Myocyte (in vitro differentiated cells): ENCODE measurements at regions not wholly inside any gene's neighbourhood (a gene's known extent, or its start where the extent isn't known, plus 50 kb on each side); places are given as distances from the start of the nearest gene placed in this dataset.
"Not testable (repeated sequence)": the region's sequence is repeated elsewhere in the genome, so short reads cannot be mapped to it uniquely, and the experiment has no call there.

Experiments used
- DNase-seq: peaks from one replicate; pipeline ENCODE4 v3.0.0-alpha.2; 2012; ENCODE audit warnings: low read depth

DNA sequence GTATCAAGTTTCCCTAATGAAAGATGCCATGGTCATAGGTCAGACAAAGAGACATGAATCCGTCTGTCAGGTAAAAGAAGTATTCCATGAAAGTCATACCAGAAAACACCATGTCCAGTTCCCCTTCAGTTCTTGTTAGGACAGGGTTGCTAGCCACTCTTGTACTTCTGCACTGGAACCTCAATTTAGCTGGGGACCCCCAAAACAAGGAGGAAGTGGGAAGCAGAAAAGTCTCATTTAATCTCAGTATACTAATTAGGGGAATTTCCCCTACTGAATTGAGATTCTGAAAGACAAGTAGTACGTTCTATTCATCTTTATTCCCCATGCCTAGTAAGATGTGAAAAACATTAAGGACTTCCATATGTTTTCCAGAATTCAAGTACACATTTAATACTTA, 1289.9 kb upstream of the B3GALT2 start:
- DNase-seq: no peak

GRCh38 chr1:194474701-194475100, 1288.3 kb upstream of the B3GALT2 start:
- no peak for DNase-seq

DNA sequence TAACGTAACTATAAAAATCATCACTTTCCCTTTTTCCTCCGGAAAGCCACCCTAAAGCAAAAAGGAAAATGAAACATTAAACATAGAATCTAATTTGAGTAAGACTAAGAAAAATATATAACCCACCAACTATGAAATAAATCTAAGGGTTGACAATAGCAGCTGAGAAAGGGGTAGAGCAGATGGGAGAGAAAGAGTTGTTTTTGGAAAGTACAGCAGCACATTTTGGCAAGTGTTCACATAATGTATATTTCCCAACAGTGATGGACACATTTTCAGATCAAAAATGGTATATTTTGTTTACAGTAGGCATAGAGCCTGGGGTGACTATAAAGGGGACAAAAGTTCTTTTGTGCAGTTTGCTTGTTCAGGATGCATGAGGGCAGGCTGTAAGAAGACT, 1287.4 kb upstream of the B3GALT2 start:
- no peak for DNase-seq

- DNase-seq: no peak
Measured at GRCh38 chr1:194469282-194469681, 1282.9 kb upstream of the B3GALT2 start.

DNA sequence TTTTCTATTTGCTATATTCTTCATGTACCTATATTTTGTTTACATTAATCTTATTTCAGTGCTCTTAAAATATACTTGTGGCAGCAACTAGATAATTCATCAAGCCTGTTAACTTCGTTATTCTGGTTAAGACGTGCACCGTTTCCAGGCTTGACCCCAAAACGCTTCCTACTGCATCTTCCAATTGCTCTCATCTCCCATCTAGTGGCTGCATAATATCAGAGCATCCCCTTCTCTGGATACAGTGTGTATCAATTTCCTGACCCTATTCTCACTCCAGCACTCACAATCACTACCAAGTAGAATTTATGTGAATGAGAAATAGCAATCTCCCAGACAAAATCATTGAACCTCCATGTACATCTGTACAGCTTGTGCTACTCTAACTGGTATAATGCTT, 1280.3 kb upstream of the B3GALT2 start:
- DNase-seq: peak; percentile 25

DNA sequence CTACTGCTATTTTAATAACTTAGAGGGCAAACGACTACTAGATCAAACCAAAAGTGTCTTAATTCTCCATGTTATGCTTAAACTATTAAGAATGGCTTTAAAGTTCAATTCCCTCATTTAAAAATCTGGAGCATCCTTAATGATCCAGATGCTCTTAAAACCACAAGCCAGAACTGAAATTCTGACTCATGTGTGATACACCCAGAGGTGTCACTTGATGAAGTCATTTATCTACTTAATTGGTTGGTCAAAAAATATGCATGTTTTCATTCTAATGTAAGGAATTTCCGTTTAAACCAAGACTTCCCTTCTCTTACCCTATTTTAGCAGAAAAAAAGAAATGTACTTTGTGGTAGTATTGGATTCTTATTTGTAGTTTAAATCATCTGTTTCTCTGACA, 1261.2 kb upstream of the B3GALT2 start:
- DNase-seq: no peak

DNA sequence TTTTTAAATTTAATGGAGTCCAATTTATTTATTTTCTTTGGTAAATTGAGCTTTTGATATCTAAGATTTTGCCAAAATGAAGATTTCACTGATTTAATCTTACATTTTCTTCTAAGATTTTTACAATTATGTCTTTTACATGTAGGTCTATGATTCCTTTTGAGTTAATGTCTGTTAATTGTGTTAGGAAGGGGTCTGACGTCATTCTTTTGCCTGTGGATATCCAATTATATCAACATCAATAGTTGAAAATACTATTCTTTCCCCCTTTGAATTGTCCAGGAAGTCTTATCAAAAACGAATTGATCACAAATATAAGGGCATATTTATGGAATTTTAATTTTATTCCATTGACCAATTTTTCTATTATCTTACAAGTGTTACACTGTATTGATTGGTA, 1258.8 kb upstream of the B3GALT2 start:
- no peak for DNase-seq

- no peak for DNase-seq
Measured at GRCh38 chr1:194442901-194443575, 1256.6 kb upstream of the B3GALT2 start.

GRCh38 chr1:194437135-194437534, 1250.7 kb upstream of the B3GALT2 start:
- DNase-seq: no peak

GRCh38 chr1:194431121-194431520, 1244.7 kb upstream of the B3GALT2 start:
- no peak for DNase-seq

GRCh38 chr1:194420706-194421105, 1234.3 kb upstream of the B3GALT2 start:
- DNase-seq: no peak

DNA sequence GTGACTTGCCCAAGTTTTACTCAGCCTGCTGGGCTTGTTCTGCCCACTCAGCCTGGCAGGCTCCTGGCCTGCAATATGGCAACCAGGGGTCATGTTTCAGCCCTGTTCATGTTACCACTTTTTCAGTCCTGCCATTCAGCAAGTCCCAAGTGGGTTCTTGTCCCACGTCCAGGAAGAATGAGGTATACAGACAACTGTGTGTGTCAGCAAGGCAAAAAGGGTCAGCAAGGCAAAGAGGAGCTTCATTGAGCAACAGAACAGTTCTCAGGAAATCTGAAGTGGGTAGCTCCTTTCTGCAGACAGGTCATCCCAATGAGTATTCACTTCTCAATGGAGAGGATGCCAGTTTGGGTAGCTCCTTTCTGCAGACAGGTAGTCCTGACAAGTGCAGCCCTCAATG, 1233.3 kb upstream of the B3GALT2 start:
- DNase-seq: no peak

DNA sequence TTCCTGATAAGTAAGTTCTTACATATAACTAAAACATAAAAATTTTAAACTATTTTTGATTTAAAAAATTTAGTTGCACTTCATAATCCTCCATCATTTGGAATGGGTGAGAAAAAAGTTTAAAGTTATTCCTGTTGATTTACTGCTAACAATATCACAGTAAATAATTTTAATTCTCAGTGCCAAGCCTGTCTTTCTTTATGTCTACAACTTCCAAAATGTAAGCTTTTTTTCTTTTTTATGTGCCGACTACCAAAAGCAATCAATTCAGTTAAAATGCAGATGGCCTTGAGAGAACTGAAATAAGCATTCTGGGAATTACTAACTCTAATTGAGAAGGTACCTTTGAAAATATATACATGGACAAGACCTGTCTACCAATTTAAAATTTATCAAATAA, 1224.3 kb upstream of the B3GALT2 start:
- no peak for DNase-seq

DNA sequence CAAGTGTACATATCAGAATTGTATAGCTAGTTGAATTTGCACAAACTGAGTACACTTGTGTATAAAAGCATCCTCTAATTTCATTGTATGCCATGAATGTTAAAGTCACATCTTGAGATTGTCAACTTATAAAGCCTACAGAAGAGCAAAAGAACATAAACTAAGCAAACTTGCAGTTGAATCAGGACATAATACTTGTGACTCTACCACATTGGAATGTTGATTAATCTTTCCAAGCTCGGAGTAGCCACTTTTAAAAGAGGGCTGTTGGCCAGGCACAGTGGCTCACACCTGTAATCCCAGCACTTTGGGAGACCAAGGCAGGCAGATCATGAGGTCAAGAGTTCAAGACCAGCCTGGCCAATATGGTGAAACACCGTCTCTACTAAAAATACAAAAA, 1220.8 kb upstream of the B3GALT2 start:
- DNase-seq: not testable (repeated sequence)

DNA sequence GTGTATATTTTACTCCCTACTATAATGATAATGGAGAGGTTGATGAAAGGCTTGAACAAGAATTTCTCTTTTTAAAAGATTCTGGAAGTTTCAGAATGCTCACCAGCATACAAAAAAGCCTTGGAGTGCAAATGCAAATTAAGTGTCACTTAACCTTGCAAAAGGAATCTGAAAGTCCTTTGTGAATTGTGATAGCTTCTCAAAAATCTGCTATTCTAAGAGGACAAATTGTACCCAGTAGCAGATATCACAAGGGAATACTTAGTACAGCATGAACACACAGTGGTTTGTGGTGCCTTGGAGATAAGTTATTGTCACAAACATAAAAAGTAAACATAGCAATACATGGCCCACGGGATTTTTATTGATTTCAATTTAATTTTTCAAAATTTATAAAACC, 1208.3 kb upstream of the B3GALT2 start:
- no peak for DNase-seq

GRCh38 chr1:194387531-194387930, 1201.1 kb upstream of the B3GALT2 start:
- no peak for DNase-seq

DNA sequence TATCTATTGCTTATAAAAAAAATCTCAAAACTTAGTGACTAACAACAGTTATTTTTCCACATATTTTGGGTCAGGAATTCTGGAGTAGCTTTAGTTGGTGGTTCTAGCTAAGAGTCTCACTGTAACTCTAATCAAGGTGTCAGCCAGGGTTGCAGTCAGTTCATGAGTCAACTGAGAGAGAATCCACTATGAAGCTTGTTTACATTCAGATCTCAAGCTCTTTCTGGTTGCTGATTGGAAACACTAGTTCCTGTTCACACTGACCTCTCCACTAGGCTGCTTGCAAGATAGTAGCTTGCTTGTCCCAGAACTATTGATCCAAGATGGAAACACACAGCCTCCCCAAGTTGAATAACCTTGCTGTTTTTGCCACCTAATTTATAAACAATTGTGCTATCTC, 1192.1 kb upstream of the B3GALT2 start:
- no peak for DNase-seq

- DNase-seq: no peak
Measured at GRCh38 chr1:194374649-194375048, 1188.2 kb upstream of the B3GALT2 start.

DNA sequence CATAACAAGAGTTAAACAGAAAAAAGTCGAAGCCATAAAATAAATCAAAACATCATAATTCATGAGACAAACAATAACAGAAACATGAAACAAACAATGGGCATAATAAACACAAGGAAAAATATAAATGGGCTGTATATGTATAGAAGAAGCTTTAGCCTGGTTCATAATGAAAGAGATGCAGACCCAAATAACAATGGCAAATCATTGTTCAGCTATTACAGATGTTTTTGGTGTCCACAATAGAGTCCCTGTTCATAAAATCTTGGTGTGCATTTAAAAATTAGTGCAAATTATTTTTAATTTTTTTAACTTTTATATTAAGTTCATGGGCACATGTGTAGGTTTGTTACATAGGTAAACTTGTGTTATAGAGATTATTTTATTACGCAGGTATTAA, 1185.9 kb upstream of the B3GALT2 start:
- DNase-seq: no peak

DNA sequence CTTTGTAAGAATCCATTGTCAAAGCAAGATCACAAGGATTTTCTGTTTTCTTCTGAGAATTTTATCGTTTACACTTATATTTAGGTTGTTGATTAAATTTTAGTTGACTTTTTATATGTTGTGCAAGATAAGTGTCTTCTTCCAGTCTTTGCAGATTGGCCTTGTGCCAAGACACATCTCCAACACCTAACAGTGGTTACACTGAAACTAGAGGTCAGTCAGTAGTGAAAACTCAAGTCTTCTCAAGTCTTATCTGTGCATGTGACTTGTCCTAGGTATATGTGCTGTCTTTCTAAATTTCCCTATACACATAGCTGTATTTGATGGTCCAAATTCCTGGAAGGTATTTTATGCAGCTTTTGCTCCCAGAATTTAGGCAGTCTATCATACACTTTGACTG, 1183.2 kb upstream of the B3GALT2 start:
- DNase-seq: no peak

DNA sequence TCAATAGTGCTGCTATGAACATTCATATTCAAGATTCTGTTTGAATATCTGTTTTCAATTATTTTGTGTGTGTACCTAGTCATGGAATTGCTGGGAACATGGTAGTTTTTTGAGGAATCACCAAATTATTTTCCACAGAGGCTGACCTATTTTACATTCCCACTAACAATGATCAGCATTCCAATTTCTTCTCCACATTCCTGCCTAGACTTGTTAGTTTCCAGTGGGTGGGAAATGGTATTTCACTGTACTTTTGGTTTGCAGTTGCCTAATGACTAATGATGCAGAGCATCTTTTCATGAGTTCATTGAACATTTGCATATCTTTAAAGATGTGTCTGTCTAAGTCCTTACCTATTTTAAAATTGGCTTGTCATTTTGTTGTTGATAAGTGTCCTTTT, 1182.6 kb upstream of the B3GALT2 start:
- DNase-seq: no peak

GRCh38 chr1:194367121-194367520, 1180.7 kb upstream of the B3GALT2 start:
- no peak for DNase-seq

DNA sequence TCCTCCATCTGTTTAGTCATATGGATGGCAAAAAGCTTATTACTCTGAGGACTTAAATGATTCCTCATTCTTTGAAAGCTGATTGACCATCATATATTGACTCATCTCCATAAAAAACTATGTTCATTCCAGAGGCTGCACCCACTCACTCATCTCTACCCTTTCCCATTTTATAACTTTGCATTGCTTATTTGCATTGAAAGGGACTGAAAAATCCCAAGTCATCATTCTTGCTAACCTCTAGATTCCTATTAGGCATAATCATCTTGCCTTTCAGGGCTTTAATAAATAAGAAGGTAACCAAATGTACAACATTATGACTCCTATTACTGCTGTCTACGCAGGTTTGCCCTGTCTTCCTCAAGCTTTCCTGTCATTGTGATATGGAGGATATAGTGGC, 1180.3 kb upstream of the B3GALT2 start:
- no peak for DNase-seq

- DNase-seq: no peak
Measured at GRCh38 chr1:194362327-194362726, 1175.9 kb upstream of the B3GALT2 start.
